Panc1 (cell line): ENCODE measurements at regions not wholly inside any gene's neighbourhood (a gene's known extent, or its start where the extent isn't known, plus 50 kb on each side); places are given as distances from the start of the nearest gene placed in this dataset.

ENCODE experiments used
- ATAC-seq: fragments of 200-7000 bp; cut with Tn5 transposase; 2 replicates; pipeline ENCODE4 v1.9.1; 2020; ENCODE audit warnings: mild to moderate bottlenecking, moderate library complexity
- BruUV-seq: library from RNA; stranded (reverse); fragments of 400-500 nt; replicated peaks from 2 replicates; lab custom pipeline; 2021; lab: Mats Ljungman, UMichigan
- CTCF ChIA-PET: fragments of 300-600 bp; sonication (Branson Sonifier 250); formaldehyde crosslinking; loops from one replicate; lab custom pipeline; 2022; ENCODE audit warnings: antibody characterized with exemption; lab: Charles Lee
- POLR2A ChIA-PET: fragments of 300-600 bp; sonication (Branson Sonifier 250); formaldehyde crosslinking; loops from one replicate; lab custom pipeline; 2022; ENCODE audit warnings: antibody characterized with exemption; lab: Charles Lee
- DNase-seq: peaks from one replicate; pipeline ENCODE4 v3.0.0-alpha.2; 2010; ENCODE audit warnings: low read depth, low spot score
- H3K27ac ChIP-seq: 2 replicates; pipeline ENCODE4 v1.5.1; 2011; ENCODE audit warnings: mild to moderate bottlenecking, low read length, inconsistent platforms
- H3K27me3 ChIP-seq: fragments of 200-500 bp; sonication (Bioruptor generic); 2 replicates; pipeline ENCODE4 v1.6.0; 2014; ENCODE audit warnings: low read length, inconsistent platforms; ENCODE audit not compliant: control insufficient read depth, insufficient read depth
- H3K36me3 ChIP-seq: fragments of 200-500 bp; sonication (Bioruptor generic); 2 replicates; pipeline ENCODE4 v1.5.1; 2014; ENCODE audit warnings: inconsistent platforms, mild to moderate bottlenecking, low read length, moderate library complexity; ENCODE audit not compliant: control insufficient read depth, insufficient read depth
- H3K4me1 ChIP-seq: 2 replicates; pipeline ENCODE4 v1.5.1; 2011; ENCODE audit warnings: inconsistent platforms, mild to moderate bottlenecking, low read length, moderate library complexity; ENCODE audit not compliant: control insufficient read depth, insufficient read depth
- H3K4me3 ChIP-seq, 2 experiments: 2 replicates each; pipeline ENCODE4 v1.5.1; 2011 to 2012; ENCODE audit warnings: low read depth in 2 of 2, low read length in 2 of 2, mild to moderate bottlenecking in 2 of 2, inconsistent platforms in 1 of 2, moderate library complexity in 1 of 2
- H3K9me3 ChIP-seq: fragments of 200-500 bp; sonication (Bioruptor generic); 2 replicates; pipeline ENCODE4 v1.5.1; 2014; ENCODE audit warnings: low read depth, mild to moderate bottlenecking, inconsistent platforms, low read length, moderate library complexity; ENCODE audit not compliant: control insufficient read depth, insufficient read depth
- CTCF ChIP-seq: fragments of 450-650 bp; IDR thresholded peaks from 2 replicates; pipeline ENCODE4 v1.5.1; 2017; ENCODE audit warnings: mild to moderate bottlenecking
- POLR2AphosphoS5 ChIP-seq: IDR thresholded peaks from 2 replicates; pipeline ENCODE4 v1.6.1; 2012; ENCODE audit warnings: mild to moderate bottlenecking, low read depth, low read length, moderate library complexity
- REST ChIP-seq, 2 experiments: IDR thresholded peaks; 2 replicates each; pipeline ENCODE4 v1.6.1; 2011 to 2012; ENCODE audit warnings: low read depth in 2 of 2, control low read depth in 1 of 2, low read length in 1 of 2, mild to moderate bottlenecking in 1 of 2, moderate library complexity in 1 of 2; ENCODE audit not compliant: insufficient read depth in 1 of 2
- SIN3A ChIP-seq: IDR thresholded peaks from 2 replicates; pipeline ENCODE4 v1.6.1; 2012; ENCODE audit warnings: low read depth, mild to moderate bottlenecking, low read length, moderate library complexity, borderline replicate concordance; ENCODE audit not compliant: insufficient read depth
- TCF7L2 ChIP-seq: IDR thresholded peaks from 2 replicates; pipeline ENCODE4 v1.6.1; 2011; ENCODE audit warnings: mild to moderate bottlenecking, low read depth, low read length, inconsistent platforms
- in situ Hi-C: cut with HindIII; loops from 2 replicates; pipeline ENCODE4 v1.10.0; 2016; ENCODE audit warnings: low sequenced_read_pairs, low pct_unique_long_range_greater_than_20kb
- intact Hi-C: fragments of 100-400 bp; cut with micrococcal nuclease; formaldehyde crosslinking; loops from one replicate; pipeline ENCODE4 v1.10.0; 2022; ENCODE audit not compliant: unreplicated experiment

GRCh38 chr18:25827961-25828561 lies 262.4 kb downstream of the SS18 start:
- ChIA-PET CTCF (no interaction called here), POLR2A (no interaction called here)
- TF ChIP-seq CTCF (no peak), TCF7L2 (peak; percentile 53; the same call in 1 of the 2 replicates), POLR2AphosphoS5 (no peak)
- Histone ChIP-seq H3K27ac (no peak overlapping the region), H3K4me3 (no peak overlapping the region), H3K9me3 (no peaks in the 10 kb centered on the region), H3K4me1 (no peaks in the 10 kb centered on the region), H3K36me3 (no peaks in the 10 kb centered on the region), H3K27me3 (no peaks in the 10 kb centered on the region; the same call in 1 of the 2 replicates)
- intact Hi-C loops: no loop called here
- no peak for DNase-seq
- ATAC-seq: no peak
- in situ Hi-C loops: no loop called here
- no TSS peak for BruUV-seq

GRCh38 chr18:25827228-25827627 lies 263.2 kb downstream of the SS18 start:
- ATAC-seq: no peak
- H3K36me3 ChIP-seq: no peaks in the 10 kb centered on the region
- no peak overlapping the region for H3K27ac ChIP-seq
- no peak overlapping the region for H3K4me3 ChIP-seq
- no peak for DNase-seq
- H3K27me3 ChIP-seq: no peaks in the 10 kb centered on the region; the same call in 1 of the 2 replicates
- in situ Hi-C loops (no loop called here), intact Hi-C loops (no loop called here)
- CTCF ChIA-PET: no interaction called here
- POLR2A ChIA-PET: no interaction called here
- no peak for TF ChIP-seq SIN3A
- no peaks in the 10 kb centered on the region for H3K4me1 ChIP-seq
- H3K9me3 ChIP-seq: no peaks in the 10 kb centered on the region
- BruUV-seq: no TSS peak

GRCh38 chr18:25826823-25827222 lies 263.6 kb downstream of the SS18 start:
- POLR2A ChIA-PET: no interaction called here
- Histone ChIP-seq H3K27ac (no peak overlapping the region), H3K27me3 (no peaks in the 10 kb centered on the region; the same call in 1 of the 2 replicates), H3K36me3 (no peaks in the 10 kb centered on the region), H3K9me3 (no peaks in the 10 kb centered on the region), H3K4me3 (no peak overlapping the region), H3K4me1 (no peaks in the 10 kb centered on the region)
- intact Hi-C loops (no loop called here), in situ Hi-C loops (no loop called here)
- ATAC-seq (no peak), DNase-seq (no peak)
- TF ChIP-seq REST (IDR thresholded peaks at IDR 0.05; ENCODE audit: insufficient read depth in 1 of 2, low read depth in 2 of 2, low read length in 1 of 2) (no peak), SIN3A (no peak), TCF7L2 (no peak)
- no TSS peak for BruUV-seq
- CTCF ChIA-PET: no interaction called here
